ENCODE measurements at regions not wholly inside any gene's neighbourhood (a gene's known extent, or its start where the extent isn't known, plus 50 kb on each side); places are given as distances from the start of the nearest gene placed in this dataset.

DNA sequence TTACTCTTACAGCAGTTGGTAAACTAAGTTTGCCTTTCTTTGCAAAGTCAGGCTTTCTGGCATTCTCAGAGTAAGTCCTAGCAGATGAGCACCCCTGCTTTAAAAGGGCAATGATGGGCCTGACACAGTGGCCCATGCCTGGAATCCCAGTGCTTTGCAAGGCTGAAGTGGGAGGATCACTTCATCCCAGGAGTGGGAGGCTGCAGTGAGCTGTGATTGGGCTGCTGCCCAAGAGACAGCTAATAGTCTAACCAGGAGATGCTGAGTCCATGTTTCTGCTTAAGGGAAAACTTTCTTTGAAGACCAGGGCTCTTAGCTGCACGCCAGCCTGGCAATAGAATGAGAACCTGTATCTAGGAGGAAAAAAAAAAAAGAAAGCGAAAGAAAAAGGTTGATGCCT is 100.2 kb upstream of the MPP7 start:
- Histone ChIP-seq H3F3A (ENCODE audit: insufficient read depth, low read length) (no peaks in the 10 kb centered on the region), H3K9me3 (replicated peaks; ENCODE audit: insufficient read depth, low read length) (no peaks in the 10 kb centered on the region), H3K4me2 (ENCODE audit: low read depth, low read length) (no peak overlapping the region), H2AFZ (ENCODE audit: low read length) (no peak overlapping the region), H3K4me1 (ENCODE audit: low read length) (no peaks in the 10 kb centered on the region), H3K9ac (ENCODE audit: low read length) (no peak overlapping the region), H3K4me3 (ENCODE audit: low read length) (no peak overlapping the region), H4K20me1 (ENCODE audit: insufficient read depth, low read length) (no peaks in the 10 kb centered on the region), H3K27ac (ENCODE audit: low read length) (no peak overlapping the region), H3K79me2 (ENCODE audit: low read length) (no peaks in the 10 kb centered on the region), H3K27me3 (replicated peaks; ENCODE audit: insufficient read depth, low read length) (no peaks in the 10 kb centered on the region), H3K36me3 (replicated peaks; ENCODE audit: insufficient read depth, low read length) (no peaks in the 10 kb centered on the region), H3K9me2 (replicated peaks; ENCODE audit: insufficient read depth, low read length) (no peaks in the 10 kb centered on the region)
- TF ChIP-seq EZH2 (optimal IDR thresholded peaks at IDR 0.05; ENCODE audit: low read depth, low read length) (no peak), EZH2phosphoT487 (IDR thresholded peaks at IDR 0.05; ENCODE audit: low read length) (no peak)
- TF ChIP-seq, protein P1, sequence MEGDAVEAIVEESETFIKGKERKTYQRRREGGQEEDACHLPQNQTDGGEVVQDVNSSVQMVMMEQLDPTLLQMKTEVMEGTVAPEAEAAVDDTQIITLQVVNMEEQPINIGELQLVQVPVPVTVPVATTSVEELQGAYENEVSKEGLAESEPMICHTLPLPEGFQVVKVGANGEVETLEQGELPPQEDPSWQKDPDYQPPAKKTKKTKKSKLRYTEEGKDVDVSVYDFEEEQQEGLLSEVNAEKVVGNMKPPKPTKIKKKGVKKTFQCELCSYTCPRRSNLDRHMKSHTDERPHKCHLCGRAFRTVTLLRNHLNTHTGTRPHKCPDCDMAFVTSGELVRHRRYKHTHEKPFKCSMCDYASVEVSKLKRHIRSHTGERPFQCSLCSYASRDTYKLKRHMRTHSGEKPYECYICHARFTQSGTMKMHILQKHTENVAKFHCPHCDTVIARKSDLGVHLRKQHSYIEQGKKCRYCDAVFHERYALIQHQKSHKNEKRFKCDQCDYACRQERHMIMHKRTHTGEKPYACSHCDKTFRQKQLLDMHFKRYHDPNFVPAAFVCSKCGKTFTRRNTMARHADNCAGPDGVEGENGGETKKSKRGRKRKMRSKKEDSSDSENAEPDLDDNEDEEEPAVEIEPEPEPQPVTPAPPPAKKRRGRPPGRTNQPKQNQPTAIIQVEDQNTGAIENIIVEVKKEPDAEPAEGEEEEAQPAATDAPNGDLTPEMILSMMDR (IDR thresholded peaks at IDR 0.05; ENCODE audit: low read length) = no peak
- no peak for DNase-seq

DNA sequence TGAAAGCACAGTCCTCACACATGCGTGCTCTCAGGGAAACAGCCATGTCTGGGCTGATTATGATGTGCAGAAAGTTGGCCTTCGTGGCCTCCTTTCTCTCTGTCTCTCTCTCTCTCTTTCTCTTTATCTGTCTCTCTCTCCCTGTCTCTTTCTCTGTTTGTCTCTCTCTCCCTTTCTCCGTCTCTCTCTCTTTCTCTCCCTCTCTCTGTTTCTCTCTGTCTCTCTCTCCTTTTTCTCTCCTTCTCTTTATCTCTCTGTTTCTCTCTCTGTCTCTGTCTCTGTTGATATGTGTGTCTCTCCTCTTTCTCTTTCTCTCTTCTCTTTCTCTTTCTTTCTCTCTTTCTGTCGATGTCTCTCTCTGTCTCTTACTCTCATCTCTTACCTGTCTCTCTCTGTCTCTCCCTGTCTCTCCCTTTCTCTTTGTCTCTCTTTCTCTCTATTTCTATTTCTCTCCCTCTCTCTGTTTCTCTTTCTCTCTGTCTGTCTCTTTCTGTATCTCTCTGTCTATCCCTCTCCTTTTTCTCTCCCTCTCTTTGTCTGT is 105.4 kb upstream of the MPP7 start:
- no peak for TF ChIP-seq EZH2phosphoT487 (IDR thresholded peaks at IDR 0.05; ENCODE audit: low read length)
- TF ChIP-seq, protein P1 (IDR thresholded peaks at IDR 0.05; ENCODE audit: low read length) = no peak
- no peak for TF ChIP-seq EZH2 (optimal IDR thresholded peaks at IDR 0.05; ENCODE audit: low read depth, low read length)
- H3K79me2 ChIP-seq (ENCODE audit: low read length) = no peaks in the 10 kb centered on the region
- no peaks in the 10 kb centered on the region for H3K27me3 ChIP-seq (replicated peaks; ENCODE audit: insufficient read depth, low read length)
- H2AFZ ChIP-seq (ENCODE audit: low read length) = no peak overlapping the region
- H3K36me3 ChIP-seq (replicated peaks; ENCODE audit: insufficient read depth, low read length) = no peaks in the 10 kb centered on the region
- H3K9me3 ChIP-seq (replicated peaks; ENCODE audit: insufficient read depth, low read length) = no peaks in the 10 kb centered on the region
- no peaks in the 10 kb centered on the region for H3K9me2 ChIP-seq (replicated peaks; ENCODE audit: insufficient read depth, low read length)
- no peaks in the 10 kb centered on the region for H4K20me1 ChIP-seq (ENCODE audit: insufficient read depth, low read length)
- no peaks in the 10 kb centered on the region for H3F3A ChIP-seq (ENCODE audit: insufficient read depth, low read length)
- DNase-seq = no peak
- no peak overlapping the region for H3K4me3 ChIP-seq (ENCODE audit: low read length)
- H3K27ac ChIP-seq (ENCODE audit: low read length) = no peak overlapping the region
- H3K9ac ChIP-seq (ENCODE audit: low read length) = no peak overlapping the region
- H3K4me2 ChIP-seq (ENCODE audit: low read depth, low read length) = no peak overlapping the region
- no peaks in the 10 kb centered on the region for H3K4me1 ChIP-seq (ENCODE audit: low read length)

DNA sequence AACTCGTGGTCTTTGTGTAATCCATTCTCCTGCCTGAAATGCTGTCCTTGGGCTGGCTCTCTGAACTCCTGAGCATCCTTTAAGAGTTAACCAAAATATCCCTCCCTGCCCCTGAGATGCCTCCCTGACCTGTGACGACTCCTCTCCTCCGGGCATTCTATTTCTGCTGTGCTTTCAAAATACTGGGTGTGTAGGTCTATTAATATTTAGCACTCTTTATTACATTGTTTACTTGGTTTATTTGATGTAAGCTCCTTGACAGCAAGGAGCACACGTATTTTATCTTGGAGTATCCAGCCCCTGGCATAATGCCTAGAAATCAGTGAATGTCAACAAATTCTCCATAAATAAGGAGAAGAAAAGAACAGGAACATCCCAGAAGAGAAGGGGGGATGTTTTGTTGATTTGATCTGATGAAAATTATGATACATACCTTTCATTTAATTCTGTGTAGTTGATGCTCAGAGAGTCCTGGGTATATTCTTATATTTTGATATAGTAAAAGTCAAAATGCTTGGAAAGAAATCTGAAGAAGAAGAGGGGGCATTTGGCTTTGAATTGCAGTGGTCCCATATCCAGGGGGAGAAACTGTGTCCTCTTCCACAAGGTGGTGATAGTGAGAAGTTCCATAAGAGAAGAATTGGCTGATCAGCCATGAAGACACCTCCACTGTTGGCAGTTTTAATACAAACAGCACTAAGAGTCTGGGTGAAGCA is 107.7 kb upstream of the MPP7 start:
- Histone ChIP-seq H3K9ac (ENCODE audit: low read length) (no peak overlapping the region), H3K27ac (ENCODE audit: low read length) (no peak overlapping the region), H3K27me3 (replicated peaks; ENCODE audit: insufficient read depth, low read length) (no peaks in the 10 kb centered on the region), H3K79me2 (ENCODE audit: low read length) (no peaks in the 10 kb centered on the region), H4K20me1 (ENCODE audit: insufficient read depth, low read length) (no peaks in the 10 kb centered on the region), H3K4me1 (ENCODE audit: low read length) (no peaks in the 10 kb centered on the region), H3K4me2 (ENCODE audit: low read depth, low read length) (no peak overlapping the region), H3K9me2 (replicated peaks; ENCODE audit: insufficient read depth, low read length) (no peaks in the 10 kb centered on the region), H3K36me3 (replicated peaks; ENCODE audit: insufficient read depth, low read length) (no peaks in the 10 kb centered on the region), H2AFZ (ENCODE audit: low read length) (no peak overlapping the region), H3F3A (ENCODE audit: insufficient read depth, low read length) (no peaks in the 10 kb centered on the region), H3K9me3 (replicated peaks; ENCODE audit: insufficient read depth, low read length) (no peaks in the 10 kb centered on the region), H3K4me3 (ENCODE audit: low read length) (no peak overlapping the region)
- no peak for DNase-seq
- TF ChIP-seq EZH2phosphoT487 (IDR thresholded peaks at IDR 0.05; ENCODE audit: low read length) (no peak), EZH2 (optimal IDR thresholded peaks at IDR 0.05; ENCODE audit: low read depth, low read length) (no peak)
- TF ChIP-seq, protein P1 (IDR thresholded peaks at IDR 0.05; ENCODE audit: low read length) = no peak
